ENCODE measurements at regions not wholly inside any gene's neighbourhood (a gene's known extent, or its start where the extent isn't known, plus 50 kb on each side); places are given as distances from the start of the nearest gene placed in this dataset.

- DNase-seq = no peak
Observed at GRCh38 chr19:16023146-16023915, 53.0 kb upstream of the TPM4 start.

DNA sequence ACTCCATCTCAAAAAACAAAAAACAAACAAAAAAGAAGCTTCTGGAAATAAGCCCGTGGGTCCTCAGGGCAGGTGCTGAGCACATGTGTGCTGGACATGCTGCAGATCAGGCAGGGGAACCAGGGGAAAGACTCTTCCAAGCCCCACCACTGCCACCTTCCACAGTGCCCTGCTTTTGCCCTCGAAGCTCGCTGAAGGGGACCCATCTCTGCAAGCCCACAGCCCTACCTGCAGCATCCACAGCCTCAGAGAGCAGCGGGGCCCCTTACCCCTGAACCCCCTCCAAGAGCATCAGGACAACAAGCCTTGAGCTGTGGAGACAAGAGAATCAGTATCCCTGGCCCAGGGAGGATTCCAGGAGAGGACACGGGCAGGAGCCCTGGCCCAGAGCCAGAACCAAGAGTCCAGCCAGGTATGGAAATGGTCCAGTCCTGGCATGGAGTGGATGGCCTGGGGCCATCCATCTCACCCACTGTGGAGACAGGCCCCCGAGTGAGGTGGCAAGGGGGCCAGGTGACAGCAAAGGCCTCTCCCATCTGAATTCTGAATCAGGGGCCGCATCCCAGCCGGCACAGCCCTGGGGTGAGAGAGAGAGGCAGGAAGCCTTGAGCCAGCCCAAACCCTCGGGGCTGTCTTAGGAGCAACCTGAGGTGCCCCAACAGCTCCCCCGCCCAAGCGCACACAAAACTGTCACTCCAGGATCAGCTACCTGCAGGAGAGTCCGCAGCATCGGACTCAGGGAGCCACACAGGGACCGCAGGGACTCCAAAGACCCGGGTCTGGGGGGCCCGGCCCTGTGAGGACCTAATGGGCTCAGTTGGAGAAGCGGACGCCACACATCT lies 51.8 kb upstream of the TPM4 start:
- no peak for DNase-seq

GRCh38 chr19:16025108-16026101 lies 50.9 kb upstream of the TPM4 start:
- DNase-seq = no peak

- DNase-seq = no peak
Observed at GRCh38 chr19:16026131-16026530, 50.2 kb upstream of the TPM4 start.
